Hematopoietic multipotent progenitor cell (in vitro differentiated cells): ENCODE measurements at regions not wholly inside any gene's neighbourhood (a gene's known extent, or its start where the extent isn't known, plus 50 kb on each side); places are given as distances from the start of the nearest gene placed in this dataset.

Experiments used
- DNase-seq, 3 donors: peaks; one replicate each; pipeline ENCODE4 v3.0.0-alpha.2; 2011 to 2015; ENCODE audit warnings: low read depth in 2 of 3, low spot score in 2 of 3

- DNase-seq, result no peak
These were observed 121.3 kb downstream of the SEC16B start for GRCh38 chr1:177848577-177848976.

DNA sequence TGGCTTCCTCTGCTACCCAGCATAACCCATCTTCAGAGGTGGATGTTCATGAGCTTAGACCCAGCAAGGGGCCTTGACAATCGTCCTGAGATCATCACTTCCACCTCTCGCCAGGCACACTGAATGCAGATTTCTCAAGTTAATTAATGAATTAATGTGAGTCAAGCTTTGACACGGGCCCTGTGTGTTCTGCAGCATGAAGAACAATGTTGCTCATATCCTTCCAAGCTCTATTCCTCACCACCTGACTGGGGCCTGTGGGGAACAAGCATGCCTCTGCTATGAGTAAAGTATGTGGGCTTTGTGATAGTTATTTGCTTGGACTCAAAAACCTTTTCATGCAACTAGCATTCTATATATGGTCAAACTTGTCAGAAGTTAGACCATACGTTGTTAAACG is 122.0 kb downstream of the SEC16B start:
- no peak for DNase-seq

DNA sequence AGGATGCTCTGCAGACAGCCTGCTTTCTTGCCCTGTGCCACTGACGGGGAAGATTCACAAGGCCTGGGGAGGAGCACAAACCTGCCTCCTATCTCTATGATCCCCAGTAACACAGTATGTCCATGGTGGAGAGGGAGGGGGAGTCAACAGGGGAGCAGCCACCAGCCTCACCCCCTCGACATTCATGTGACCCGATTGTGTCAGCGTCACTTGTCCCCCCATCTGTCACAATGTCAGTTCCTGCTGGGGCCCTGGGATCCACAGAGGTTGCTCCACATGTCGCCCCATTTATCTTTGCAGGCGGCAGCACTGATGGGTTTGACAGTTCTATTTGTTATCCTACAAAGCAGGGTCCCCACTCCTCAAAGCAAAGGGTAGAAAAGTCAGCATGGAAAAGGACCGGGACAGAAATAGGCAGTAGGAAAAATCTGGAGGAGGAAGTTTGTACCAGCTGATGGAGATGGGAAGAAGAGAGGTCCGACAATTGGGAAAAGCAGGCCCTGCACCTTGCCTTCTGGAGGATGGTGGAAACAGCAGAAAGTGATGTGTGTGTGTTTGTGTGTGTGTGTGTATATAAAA is 130.9 kb downstream of the SEC16B start:
- no peak for DNase-seq

DNA sequence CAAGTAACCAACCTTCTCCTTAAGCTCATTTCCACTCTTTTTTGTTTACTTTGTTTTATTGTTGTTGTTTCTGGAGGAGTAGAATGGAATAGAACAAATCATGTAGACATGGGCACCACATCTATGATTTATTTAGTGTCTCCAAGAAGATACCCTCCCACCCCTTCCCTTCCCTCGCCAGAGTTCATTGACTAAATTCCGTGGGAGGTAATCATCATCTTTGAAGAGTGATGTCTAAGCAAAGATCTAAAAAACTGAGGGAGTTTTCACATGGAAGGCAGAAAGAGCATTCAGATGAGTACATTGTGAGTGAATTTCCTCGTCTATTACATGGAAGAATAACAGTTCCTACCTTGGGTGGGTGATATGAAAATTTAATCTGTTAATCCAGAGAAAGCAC is 136.2 kb downstream of the SEC16B start:
- DNase-seq, result no peak

DNA sequence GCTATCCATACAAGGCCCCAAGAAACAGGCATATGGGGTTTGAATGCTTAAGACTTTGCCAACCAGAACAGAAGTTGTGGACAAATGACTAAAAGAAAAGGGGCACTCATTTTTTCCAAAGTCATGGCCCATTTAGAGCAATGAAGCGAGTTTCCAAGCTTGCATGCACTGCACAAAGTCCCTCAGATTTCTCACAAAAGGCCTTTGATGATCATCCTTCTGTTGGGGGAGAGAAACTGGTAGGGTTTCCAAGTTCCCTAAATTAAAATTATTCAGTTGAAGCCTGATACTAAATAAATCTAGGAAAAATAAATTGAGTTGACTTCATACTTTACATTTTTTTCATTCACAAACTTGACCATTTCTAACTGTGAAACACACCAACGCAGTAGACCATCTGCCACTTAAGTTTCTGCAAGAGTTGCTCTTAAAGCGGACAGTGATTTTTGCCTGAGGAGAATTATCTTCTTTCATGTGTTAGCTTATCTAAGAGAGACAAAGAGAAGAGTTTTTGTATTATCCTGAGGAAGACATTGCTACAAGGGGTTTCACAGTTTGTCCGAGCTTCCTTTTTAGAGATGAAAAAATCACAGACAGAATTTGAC is 139.2 kb downstream of the SEC16B start:
- DNase-seq, result no peak

- no peak for DNase-seq
These were observed 144.5 kb downstream of the SEC16B start for GRCh38 chr1:177825276-177825901.

DNA sequence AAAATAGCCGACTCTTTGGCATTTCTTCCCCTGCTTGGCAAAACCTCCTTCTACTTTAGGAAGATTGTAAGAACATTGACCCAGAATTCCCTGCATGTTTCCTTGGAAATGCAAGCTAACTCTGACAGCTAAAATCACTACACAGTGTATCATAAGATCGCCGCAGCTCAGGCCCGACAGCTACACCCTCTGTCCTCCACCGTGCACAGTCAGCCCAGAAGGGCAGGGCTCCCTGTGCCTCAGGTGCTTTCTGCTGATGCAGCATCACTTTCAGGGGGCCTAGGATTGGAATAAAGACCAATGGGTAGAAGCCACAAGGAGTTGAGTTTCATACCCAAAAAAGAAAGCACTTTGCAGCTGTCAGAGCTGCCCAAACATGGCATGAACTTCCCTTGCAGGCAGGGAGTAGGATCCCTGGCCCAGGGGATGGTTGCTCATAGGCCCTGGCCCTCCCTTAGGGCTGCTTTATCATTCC is 145.3 kb downstream of the SEC16B start:
- DNase-seq, result no peak

GRCh38 chr1:177820213-177820612 is 149.6 kb downstream of the SEC16B start:
- no peak for DNase-seq

GRCh38 chr1:177817937-177818875 is 151.7 kb downstream of the SEC16B start:
- no peak for DNase-seq

DNA sequence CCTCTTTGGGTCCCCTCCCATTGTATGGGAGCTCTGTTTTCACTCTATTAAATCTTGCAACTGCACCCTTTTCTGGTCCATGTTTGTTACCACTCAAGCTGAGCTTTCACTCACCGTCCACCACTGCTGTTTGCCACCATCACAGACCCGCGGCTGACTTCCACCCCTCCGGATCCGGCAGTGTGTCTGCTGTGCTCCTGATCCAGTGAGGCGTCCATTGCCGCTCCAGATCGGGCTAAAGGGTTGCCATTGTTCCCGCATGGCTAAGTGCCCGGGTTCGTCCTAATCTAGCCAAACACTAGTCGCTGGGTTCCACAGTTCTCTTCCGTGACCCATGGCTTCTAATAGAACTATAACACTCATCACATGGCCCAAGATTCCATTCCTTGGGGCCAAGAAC is 157.2 kb downstream of the SEC16B start:
- no peak for DNase-seq

DNA sequence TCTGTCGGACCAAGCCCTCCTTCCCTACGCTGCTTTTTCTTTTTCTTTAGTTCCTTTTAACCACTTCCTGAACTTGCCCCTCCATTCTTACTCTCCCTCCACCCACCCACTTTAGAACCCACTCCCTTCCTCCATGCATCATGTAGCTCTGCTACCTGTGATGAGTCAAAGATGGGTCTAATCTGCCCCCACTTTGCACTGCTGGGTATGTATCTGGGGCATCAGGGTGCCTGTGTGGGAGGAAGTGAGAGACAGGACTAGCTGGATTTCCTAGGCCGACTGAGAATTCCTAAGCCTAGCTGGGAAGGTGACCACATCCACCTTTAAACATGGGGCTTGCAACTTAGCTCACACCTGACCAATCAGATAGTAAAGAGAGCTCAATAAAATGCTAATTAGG is 157.7 kb downstream of the SEC16B start:
- no peak for DNase-seq

DNA sequence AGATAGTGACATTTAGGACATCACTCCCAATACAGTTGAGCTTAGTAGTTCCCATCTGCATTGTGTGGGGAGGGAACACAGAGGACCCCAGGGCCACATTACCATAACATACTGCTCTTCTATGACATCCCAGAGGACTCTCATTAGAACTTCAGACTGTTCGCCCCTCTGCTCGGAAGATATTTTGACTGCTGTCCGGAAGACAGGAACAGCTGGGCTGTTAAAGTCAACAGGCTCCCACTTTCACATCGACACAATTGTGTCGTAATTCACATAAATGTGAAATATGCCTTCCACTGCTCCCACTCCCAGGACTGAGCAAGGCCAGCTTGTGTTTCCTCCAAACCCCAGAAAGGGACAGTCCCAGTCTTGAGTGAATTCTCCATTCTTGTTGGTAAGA is 158.4 kb downstream of the SEC16B start:
- no peak for DNase-seq

GRCh38 chr1:177809819-177810218 is 160.0 kb downstream of the SEC16B start:
- no peak for DNase-seq

- no peak for DNase-seq
These were observed 167.6 kb downstream of the SEC16B start for GRCh38 chr1:177802304-177802703.

DNA sequence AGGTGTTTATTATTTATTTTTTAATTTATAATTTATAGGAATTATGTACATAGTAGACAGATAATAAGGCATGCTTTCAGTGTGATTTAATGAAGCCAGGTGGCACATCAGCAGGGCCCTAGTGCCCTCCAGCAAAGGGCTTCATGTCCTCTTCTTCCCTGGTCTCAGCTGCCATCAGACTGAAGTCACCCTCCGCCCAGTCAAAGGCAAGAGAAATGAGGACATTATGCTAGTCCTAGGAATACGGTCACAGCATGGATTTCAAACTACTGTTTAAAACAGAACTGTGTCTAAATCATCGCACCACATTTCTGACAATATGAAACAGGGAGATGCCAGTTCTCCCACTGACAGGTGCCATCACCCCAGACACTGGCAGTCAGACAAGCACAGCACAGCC is 168.1 kb downstream of the SEC16B start:
- no peak for DNase-seq

DNA sequence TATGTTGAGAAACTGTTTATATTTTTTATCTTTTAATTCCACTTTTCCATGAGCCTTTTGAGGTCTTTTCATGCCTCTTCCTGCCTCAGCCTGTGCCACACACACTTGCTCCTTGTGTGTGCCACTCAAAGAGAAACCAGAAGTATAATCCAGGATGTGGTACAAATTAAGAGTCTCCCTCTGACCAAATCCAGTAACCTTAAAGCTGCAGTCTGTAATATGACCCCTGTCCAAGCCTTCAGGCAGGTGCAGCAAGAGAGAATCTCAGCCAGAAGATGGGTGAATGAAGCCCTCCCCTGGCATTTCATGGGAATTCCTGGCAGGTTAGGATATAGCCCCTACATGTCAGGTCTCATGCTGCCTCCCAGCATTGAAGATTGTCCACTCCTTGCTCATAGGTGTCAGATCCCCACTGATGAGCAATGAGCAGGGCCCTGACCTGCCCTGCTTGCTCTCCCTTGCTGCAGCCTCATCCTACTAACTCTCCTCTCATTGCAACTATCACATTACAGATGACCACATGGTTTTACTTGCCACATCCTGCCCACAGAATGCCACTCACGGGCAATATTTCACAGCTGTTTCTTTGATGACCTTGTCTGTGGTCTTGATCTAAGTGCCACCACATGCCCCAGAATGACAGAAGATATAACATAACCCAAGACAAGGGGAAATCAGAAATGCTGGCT is 169.3 kb downstream of the SEC16B start:
- peak in 1 of 3 donors; percentile 11 for DNase-seq

DNA sequence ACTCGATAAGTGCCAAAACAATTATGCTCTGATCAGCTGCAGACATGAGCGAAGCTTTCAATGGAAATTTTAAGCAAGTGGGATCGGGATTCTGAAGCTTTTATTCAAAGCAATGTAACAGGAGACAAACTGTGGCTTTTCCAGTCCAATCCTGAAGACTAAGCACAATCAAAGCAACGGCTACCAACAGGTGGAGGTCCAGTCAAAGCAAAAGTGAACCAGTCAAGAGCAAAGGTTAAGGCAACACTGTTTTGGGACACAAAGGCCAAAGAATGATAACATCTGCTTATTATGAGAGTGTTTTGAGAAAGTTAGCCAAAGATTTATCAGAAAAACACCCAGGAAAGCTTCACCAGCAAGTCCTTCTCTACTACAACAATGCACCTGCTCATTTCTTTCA is 170.1 kb downstream of the SEC16B start:
- DNase-seq, result no peak

GRCh38 chr1:177798614-177799013 is 171.2 kb downstream of the SEC16B start:
- DNase-seq, result no peak

DNA sequence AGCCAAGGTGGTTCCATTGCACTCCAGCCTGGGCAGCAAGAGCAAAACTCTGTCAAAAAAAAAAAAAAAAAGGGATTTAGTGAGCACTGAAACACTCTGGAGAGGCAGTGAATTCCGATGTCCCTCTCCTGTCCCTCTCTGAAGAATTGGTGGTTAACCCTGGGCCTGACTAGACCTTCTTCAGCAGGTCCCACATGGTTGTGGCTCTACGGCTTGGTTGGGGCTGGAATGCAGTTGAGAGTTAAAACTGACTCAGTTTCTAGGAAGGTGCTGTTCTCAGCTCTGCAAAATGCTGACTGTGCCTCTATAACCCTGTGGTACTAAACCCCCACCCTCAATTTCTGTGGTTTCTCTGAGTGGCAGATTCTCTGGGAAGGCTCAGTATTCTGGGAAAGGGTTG is 173.3 kb downstream of the SEC16B start:
- no peak for DNase-seq

DNA sequence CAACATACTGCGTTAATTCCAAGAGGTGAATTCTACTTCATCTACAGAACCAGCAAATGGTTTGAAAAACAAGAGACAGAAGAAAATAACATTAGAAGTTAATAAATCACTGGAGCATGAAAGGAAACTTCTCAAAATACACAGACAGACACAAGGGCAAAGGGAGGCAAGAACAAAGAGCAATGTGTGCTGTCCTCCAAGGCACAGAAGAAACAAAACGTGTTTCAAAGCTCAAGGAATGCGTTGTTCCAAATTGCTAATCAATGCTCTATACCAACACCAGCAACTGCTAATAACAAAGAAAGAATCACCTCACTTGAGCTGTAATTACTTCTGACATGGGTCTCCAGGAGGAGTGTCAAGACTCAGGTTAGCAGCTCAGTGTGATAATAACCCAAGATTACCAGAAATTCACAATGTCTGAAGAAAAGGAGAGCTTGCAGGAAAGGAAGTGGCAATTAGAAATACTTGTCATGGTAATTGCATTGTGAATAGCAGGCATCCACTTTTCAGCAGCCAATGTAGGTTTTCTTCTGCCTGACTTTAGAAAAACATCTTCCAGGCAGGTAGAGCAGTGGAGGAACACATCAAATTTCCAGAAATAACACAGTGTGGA is 175.4 kb downstream of the SEC16B start:
- DNase-seq, result no peak
